Ovary (tissue), 3 donors: ENCODE measurements at regions not wholly inside any gene's neighbourhood (a gene's known extent, or its start where the extent isn't known, plus 50 kb on each side); places are given as distances from the start of the nearest gene placed in this dataset.

Experiments used
- EP300 ChIP-seq: sonication (generic); formaldehyde crosslinking; IDR thresholded peaks from one replicate; pipeline ENCODE4 v1.6.1; 2017; ENCODE audit warnings: antibody characterized with exemption
- POLR2A ChIP-seq: fragments of 450-650 bp; IDR thresholded peaks from one replicate; pipeline ENCODE4 v1.6.1; 2017; ENCODE audit warnings: antibody characterized with exemption, mild to moderate bottlenecking, moderate library complexity
- TF ChIP-seq, protein P1 (sequence below), 3 donors: fragments of 450-650 bp in 2 of 3; fragments of 200-600 bp in 1 of 3; IDR thresholded peaks; one replicate each; pipeline versions ENCODE4 v1.5.1 to v1.8.0; 2016 to 2022; ENCODE audit warnings: antibody characterized with exemption in 3 of 3, mild to moderate bottlenecking in 1 of 3
- donor health status: DM: no; HTN: no; CAD: no.

DNA sequence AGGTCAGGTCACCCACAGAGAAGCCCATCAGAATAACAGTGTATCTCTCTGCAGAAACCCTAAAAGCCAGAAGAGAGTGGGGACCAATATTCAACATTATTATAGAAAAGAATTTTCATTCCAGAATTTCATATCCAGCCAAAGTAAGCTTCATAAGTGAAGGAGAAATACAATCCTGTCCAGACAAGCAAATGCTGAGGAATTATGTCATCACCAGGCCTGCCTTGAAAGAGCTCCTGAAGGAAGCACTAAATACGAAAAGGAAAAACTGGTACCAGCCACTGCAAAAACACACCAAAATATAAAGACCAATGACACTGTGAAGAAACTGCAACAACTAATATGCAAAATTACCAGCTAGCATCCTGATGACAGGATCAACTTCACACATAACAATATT is 260.0 kb upstream of the KYNU start:
- TF ChIP-seq, protein P1, sequence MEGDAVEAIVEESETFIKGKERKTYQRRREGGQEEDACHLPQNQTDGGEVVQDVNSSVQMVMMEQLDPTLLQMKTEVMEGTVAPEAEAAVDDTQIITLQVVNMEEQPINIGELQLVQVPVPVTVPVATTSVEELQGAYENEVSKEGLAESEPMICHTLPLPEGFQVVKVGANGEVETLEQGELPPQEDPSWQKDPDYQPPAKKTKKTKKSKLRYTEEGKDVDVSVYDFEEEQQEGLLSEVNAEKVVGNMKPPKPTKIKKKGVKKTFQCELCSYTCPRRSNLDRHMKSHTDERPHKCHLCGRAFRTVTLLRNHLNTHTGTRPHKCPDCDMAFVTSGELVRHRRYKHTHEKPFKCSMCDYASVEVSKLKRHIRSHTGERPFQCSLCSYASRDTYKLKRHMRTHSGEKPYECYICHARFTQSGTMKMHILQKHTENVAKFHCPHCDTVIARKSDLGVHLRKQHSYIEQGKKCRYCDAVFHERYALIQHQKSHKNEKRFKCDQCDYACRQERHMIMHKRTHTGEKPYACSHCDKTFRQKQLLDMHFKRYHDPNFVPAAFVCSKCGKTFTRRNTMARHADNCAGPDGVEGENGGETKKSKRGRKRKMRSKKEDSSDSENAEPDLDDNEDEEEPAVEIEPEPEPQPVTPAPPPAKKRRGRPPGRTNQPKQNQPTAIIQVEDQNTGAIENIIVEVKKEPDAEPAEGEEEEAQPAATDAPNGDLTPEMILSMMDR (IDR thresholded peaks at IDR 0.05), result no peak
- TF ChIP-seq POLR2A (no peak), EP300 (no peak)
